ENCODE measurements at regions not wholly inside any gene's neighbourhood (a gene's known extent, or its start where the extent isn't known, plus 50 kb on each side); places are given as distances from the start of the nearest gene placed in this dataset.

GRCh38 chr21:32127081-32127480 is 151.8 kb downstream of the MIS18A start:
- TF ChIP-seq CTCF (IDR thresholded peaks at IDR 0.05; ENCODE audit: low read depth, low read length) (no peak), EZH2phosphoT487 (IDR thresholded peaks at IDR 0.05; ENCODE audit: low read depth) (no peak)

Measured in OCI-LY3 (cell line).